CD14-positive monocyte (primary cell): ENCODE measurements at regions not wholly inside any gene's neighbourhood (a gene's known extent, or its start where the extent isn't known, plus 50 kb on each side); places are given as distances from the start of the nearest gene placed in this dataset.

Experiments
- DNase-seq, 3 donors: peaks; one replicate each; pipeline ENCODE4 v3.0.0-alpha.2; 2011 to 2022
- H2AFZ ChIP-seq: 2 replicates; pipeline ENCODE4 v1.6.0; 2012; ENCODE audit warnings: mild to moderate bottlenecking, low read depth, low read length, inconsistent platforms; ENCODE audit not compliant: insufficient read depth, poor library complexity, severe bottlenecking
- H3K27ac ChIP-seq, 2 donors: 1 replicate in 1 of 2; 2 replicates in 1 of 2; pipeline ENCODE4 v1.5.1; 2012 to 2013; ENCODE audit warnings: low read length in 2 of 2, control low read depth in 1 of 2, inconsistent platforms in 1 of 2, low read depth in 1 of 2, mild to moderate bottlenecking in 1 of 2
- H3K27me3 ChIP-seq, 2 donors: one replicate each; pipeline versions ENCODE4 v1.6.0 to v1.6.1; 2011 to 2013; ENCODE audit warnings: low read length in 2 of 2; ENCODE audit not compliant: control insufficient read depth in 2 of 2, insufficient read depth in 2 of 2
- H3K36me3 ChIP-seq, 2 donors: replicated peaks in 1 of 2; 1 replicate in 1 of 2; 2 replicates in 1 of 2; pipeline versions ENCODE4 v1.5.1 to v1.6.1; 2012 to 2013; ENCODE audit warnings: low read length in 2 of 2, control low read depth in 1 of 2, inconsistent platforms in 1 of 2, mild to moderate bottlenecking in 1 of 2; ENCODE audit not compliant: insufficient read depth in 2 of 2, control insufficient read depth in 1 of 2
- H3K4me1 ChIP-seq, 2 donors: 1 replicate in 1 of 2; 2 replicates in 1 of 2; pipeline versions ENCODE4 v1.5.1 to v1.6.1; 2012 to 2013; ENCODE audit warnings: low read length in 2 of 2, control low read depth in 1 of 2, inconsistent platforms in 1 of 2, mild to moderate bottlenecking in 1 of 2, moderate library complexity in 1 of 2; ENCODE audit not compliant: insufficient read depth in 2 of 2, control insufficient read depth in 1 of 2
- H3K4me2 ChIP-seq: replicated peaks from 2 replicates; pipeline ENCODE3; 2012; ENCODE audit warnings: low read length, moderate library complexity, mild to moderate bottlenecking; ENCODE audit not compliant: poor library complexity, severe bottlenecking; ENCODE audit errors: extremely low read depth
- H3K4me3 ChIP-seq, 3 experiments: fragments of 200-600 bp in 1 of 3; sonication (generic) in 1 of 3; replicated peaks in 1 of 3; 1 replicate in 2 of 3; 2 replicates in 1 of 3; pipeline ENCODE4 v1.5.1; 2011 to 2013; ENCODE audit warnings: low read length in 3 of 3, mild to moderate bottlenecking in 3 of 3, control low read depth in 2 of 3, low read depth in 2 of 3, inconsistent platforms in 1 of 3, moderate library complexity in 1 of 3
- H3K79me2 ChIP-seq: 2 replicates; pipeline ENCODE4 v1.6.0; 2012; ENCODE audit warnings: mild to moderate bottlenecking, control low read depth, inconsistent platforms, low read length, moderate library complexity; ENCODE audit not compliant: insufficient read depth
- H3K9ac ChIP-seq: 2 replicates; pipeline ENCODE4 v1.6.0; 2017; ENCODE audit warnings: low read length, mild to moderate bottlenecking; ENCODE audit not compliant: insufficient read depth, poor library complexity, severe bottlenecking
- H3K9me3 ChIP-seq, 2 donors: replicated peaks in 1 of 2; 1 replicate in 1 of 2; 2 replicates in 1 of 2; pipeline versions ENCODE4 v1.5.1 to v1.6.1; 2012 to 2013; ENCODE audit warnings: low read length in 2 of 2, control low read depth in 1 of 2; ENCODE audit not compliant: control insufficient read depth in 1 of 2, insufficient read depth in 1 of 2
- H4K20me1 ChIP-seq: 2 replicates; pipeline ENCODE4 v1.6.0; 2012; ENCODE audit warnings: mild to moderate bottlenecking, low read length, control low read depth, moderate library complexity; ENCODE audit not compliant: insufficient read depth
- H3K27ac Mint-ChIP-seq, 7 donors: one replicate each; pipeline ENCODE4 v1.8.0; 2020; ENCODE audit warnings: mild to moderate bottlenecking in 7 of 7, mixed read lengths in 7 of 7, moderate library complexity in 6 of 7, inconsistent platforms in 2 of 7
- H3K27me3 Mint-ChIP-seq, 3 donors: one replicate each; pipeline ENCODE4 v1.8.0; 2021 to 2022; ENCODE audit warnings: low read depth in 3 of 3, mild to moderate bottlenecking in 3 of 3, mixed read lengths in 3 of 3, moderate library complexity in 3 of 3, inconsistent platforms in 1 of 3
- H3K36me3 Mint-ChIP-seq, 2 donors: one replicate each; pipeline ENCODE4 v1.8.0; 2020; ENCODE audit warnings: mixed read lengths in 2 of 2, inconsistent platforms in 1 of 2, mild to moderate bottlenecking in 1 of 2
- H3K4me1 Mint-ChIP-seq: one replicate; pipeline ENCODE4 v1.8.0; 2020; ENCODE audit warnings: mild to moderate bottlenecking, mixed read lengths
- H3K4me3 Mint-ChIP-seq, 2 donors: one replicate each; pipeline ENCODE4 v1.8.0; 2020; ENCODE audit warnings: mild to moderate bottlenecking in 2 of 2, mixed read lengths in 2 of 2, moderate library complexity in 1 of 2
- H3K9me3 Mint-ChIP-seq, 7 donors: one replicate each; pipeline ENCODE4 v1.8.0; 2020 to 2022; ENCODE audit warnings: mixed read lengths in 7 of 7, mild to moderate bottlenecking in 6 of 7, moderate library complexity in 6 of 7, inconsistent platforms in 2 of 7
- whole genome bisulfite sequencing: methylation state at CpG from one replicate; pipeline ENCODE4 v1.1.5; 2013; ENCODE audit warnings: missing lambda C conversion rate; ENCODE audit not compliant: insufficient coverage; 5-methylcytosine and 5-hydroxymethylcytosine counted together
- intact Hi-C, 2 donors: fragments of 100-400 bp; cut with micrococcal nuclease; formaldehyde crosslinking; loops; one replicate each; pipeline versions ENCODE4 v1.15.0 to v1.15.1; 2023
- TF ChIP-seq, protein P1 (sequence below): fragments of 200-600 bp; IDR thresholded peaks from one replicate; pipeline ENCODE4 v1.8.0; 2022; ENCODE audit warnings: antibody characterized with exemption, mild to moderate bottlenecking

- H3K79me2 ChIP-seq = no peaks in the 10 kb centered on the region
- Mint-ChIP-seq H3K4me3 (no peak overlapping the region), H3K27ac (peak overlapping the region in 1 of 7 donors; percentile 77), H3K27me3 (peaks cover 0 to 7% (median 4%) of the 10 kb centered on the region in 3 donors), H3K36me3 (no peaks in the 10 kb centered on the region), H3K9me3 (peaks cover 0 to 15% (median 2%) of the 10 kb centered on the region in 7 donors), H3K4me1 (peaks cover 18% of the 10 kb centered on the region)
- intact Hi-C loops = no loop called here
- no peak overlapping the region for H3K4me2 ChIP-seq
- H4K20me1 ChIP-seq = no peaks in the 10 kb centered on the region
- 93% methylated on average over 6 of the region's 12 CpGs for WGBS
- H3K36me3 ChIP-seq = no peaks in the 10 kb centered on the region
- H3K9me3 ChIP-seq = peaks cover 0 to 5% of the 10 kb centered on the region in 2 donors
- H2AFZ ChIP-seq = no peak overlapping the region
- no peak overlapping the region for H3K9ac ChIP-seq
- TF ChIP-seq, protein P1, sequence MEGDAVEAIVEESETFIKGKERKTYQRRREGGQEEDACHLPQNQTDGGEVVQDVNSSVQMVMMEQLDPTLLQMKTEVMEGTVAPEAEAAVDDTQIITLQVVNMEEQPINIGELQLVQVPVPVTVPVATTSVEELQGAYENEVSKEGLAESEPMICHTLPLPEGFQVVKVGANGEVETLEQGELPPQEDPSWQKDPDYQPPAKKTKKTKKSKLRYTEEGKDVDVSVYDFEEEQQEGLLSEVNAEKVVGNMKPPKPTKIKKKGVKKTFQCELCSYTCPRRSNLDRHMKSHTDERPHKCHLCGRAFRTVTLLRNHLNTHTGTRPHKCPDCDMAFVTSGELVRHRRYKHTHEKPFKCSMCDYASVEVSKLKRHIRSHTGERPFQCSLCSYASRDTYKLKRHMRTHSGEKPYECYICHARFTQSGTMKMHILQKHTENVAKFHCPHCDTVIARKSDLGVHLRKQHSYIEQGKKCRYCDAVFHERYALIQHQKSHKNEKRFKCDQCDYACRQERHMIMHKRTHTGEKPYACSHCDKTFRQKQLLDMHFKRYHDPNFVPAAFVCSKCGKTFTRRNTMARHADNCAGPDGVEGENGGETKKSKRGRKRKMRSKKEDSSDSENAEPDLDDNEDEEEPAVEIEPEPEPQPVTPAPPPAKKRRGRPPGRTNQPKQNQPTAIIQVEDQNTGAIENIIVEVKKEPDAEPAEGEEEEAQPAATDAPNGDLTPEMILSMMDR = no peak
- DNase-seq = no peak
- H3K27me3 ChIP-seq = no peaks in the 10 kb centered on the region
- H3K4me3 ChIP-seq = no peak overlapping the region
- no peak overlapping the region for H3K27ac ChIP-seq
- H3K4me1 ChIP-seq = no peaks in the 10 kb centered on the region
Observed at GRCh38 chr2:128490881-128491691, 172.4 kb upstream of the HS6ST1 start.

- H4K20me1 ChIP-seq = no peaks in the 10 kb centered on the region
- TF ChIP-seq, protein P1 = no peak
- H3K4me2 ChIP-seq = no peak overlapping the region
- Mint-ChIP-seq H3K27ac (no peak overlapping the region), H3K9me3 (peaks cover 0 to 15% (median 2%) of the 10 kb centered on the region in 7 donors), H3K4me1 (peaks cover 22% of the 10 kb centered on the region), H3K27me3 (peaks cover 0 to 7% (median 4%) of the 10 kb centered on the region in 3 donors), H3K36me3 (no peaks in the 10 kb centered on the region), H3K4me3 (no peak overlapping the region)
- no peaks in the 10 kb centered on the region for H3K27me3 ChIP-seq
- WGBS = 94% methylated on average over 5 of the region's 7 CpGs
- no peaks in the 10 kb centered on the region for H3K4me1 ChIP-seq
- intact Hi-C loops = no loop called here
- H3K4me3 ChIP-seq = no peak overlapping the region
- no peaks in the 10 kb centered on the region for H3K79me2 ChIP-seq
- no peak overlapping the region for H2AFZ ChIP-seq
- peaks cover 0 to 5% of the 10 kb centered on the region in 2 donors for H3K9me3 ChIP-seq
- no peak overlapping the region for H3K9ac ChIP-seq
- no peaks in the 10 kb centered on the region for H3K36me3 ChIP-seq
- no peak for DNase-seq
- no peak overlapping the region for H3K27ac ChIP-seq
Observed at GRCh38 chr2:128491692-128492244, 173.1 kb upstream of the HS6ST1 start.
